HG03103 (cell line): ENCODE measurements at regions not wholly inside any gene's neighbourhood (a gene's known extent, or its start where the extent isn't known, plus 50 kb on each side); places are given as distances from the start of the nearest gene placed in this dataset.
"Not testable (repeated sequence)": the region's sequence is repeated elsewhere in the genome, so short reads cannot be mapped to it uniquely, and the experiment has no call there.

ENCODE experiments used
- ATAC-seq: cut with Tn5 transposase; IDR thresholded peaks from one replicate; pipeline ENCODE4 v1.9.1; 2021; ENCODE audit warnings: low read depth; ENCODE audit not compliant: unreplicated experiment

GRCh38 chr17:51387582-51387981 lies 127.2 kb downstream of the UTP18 start:
- no peak for ATAC-seq

GRCh38 chr17:51387986-51388385 lies 127.6 kb downstream of the UTP18 start:
- no peak for ATAC-seq

GRCh38 chr17:51389875-51390274 lies 129.5 kb downstream of the UTP18 start:
- ATAC-seq: no peak

- no peak for ATAC-seq
Measured at GRCh38 chr17:51391982-51392654, 131.8 kb downstream of the UTP18 start.

- ATAC-seq: no peak
Measured at GRCh38 chr17:51395621-51396020, 135.3 kb downstream of the UTP18 start.

- no peak for ATAC-seq
Measured at GRCh38 chr17:51397361-51398127, 137.2 kb downstream of the UTP18 start.

- ATAC-seq: no peak
Measured at GRCh38 chr17:51398128-51398525, 137.8 kb downstream of the UTP18 start.

- no peak for ATAC-seq
Measured at GRCh38 chr17:51398687-51399086, 138.3 kb downstream of the UTP18 start.

- ATAC-seq: no peak
Measured at GRCh38 chr17:51401279-51401678, 140.9 kb downstream of the UTP18 start.

GRCh38 chr17:51402899-51403298 lies 142.6 kb downstream of the UTP18 start:
- ATAC-seq: no peak

- ATAC-seq: no peak
Measured at GRCh38 chr17:51407576-51407975, 147.2 kb downstream of the UTP18 start.

- no peak for ATAC-seq
Measured at GRCh38 chr17:51419476-51419875, 159.1 kb downstream of the UTP18 start.

GRCh38 chr17:51421525-51421924 lies 161.2 kb downstream of the UTP18 start:
- ATAC-seq: no peak

- ATAC-seq: no peak
Measured at GRCh38 chr17:51422634-51423033, 162.3 kb downstream of the UTP18 start.

- no peak for ATAC-seq
Measured at GRCh38 chr17:51423421-51424160, 163.2 kb downstream of the UTP18 start.

- ATAC-seq: no peak
Measured at GRCh38 chr17:51425773-51426172, 165.4 kb downstream of the UTP18 start.

GRCh38 chr17:51427323-51427811 lies 167.0 kb downstream of the UTP18 start:
- ATAC-seq: no peak

GRCh38 chr17:51427856-51428255 lies 167.5 kb downstream of the UTP18 start:
- no peak for ATAC-seq

GRCh38 chr17:51428668-51429495 lies 168.5 kb downstream of the UTP18 start:
- no peak for ATAC-seq

GRCh38 chr17:51429938-51430337 lies 169.6 kb downstream of the UTP18 start:
- not testable (repeated sequence) for ATAC-seq
